HG03354 (cell line): ENCODE measurements at regions not wholly inside any gene's neighbourhood (a gene's known extent, or its start where the extent isn't known, plus 50 kb on each side); places are given as distances from the start of the nearest gene placed in this dataset.

ENCODE experiments used
- ATAC-seq: cut with Tn5 transposase; IDR thresholded peaks from one replicate; pipeline ENCODE4 v1.9.1; 2021; ENCODE audit warnings: mild to moderate bottlenecking; ENCODE audit not compliant: unreplicated experiment, poor library complexity, severe bottlenecking

- ATAC-seq = no peak
Observed at GRCh38 chr4:17195461-17196275, 297.2 kb upstream of the LDB2 start.

GRCh38 chr4:17194586-17194985 is 296.1 kb upstream of the LDB2 start:
- no peak for ATAC-seq

- no peak for ATAC-seq
Observed at GRCh38 chr4:17189759-17190158, 291.3 kb upstream of the LDB2 start.

GRCh38 chr4:17189401-17189720 is 290.9 kb upstream of the LDB2 start:
- ATAC-seq = no peak

- no peak for ATAC-seq
Observed at GRCh38 chr4:17188547-17189400, 290.3 kb upstream of the LDB2 start.

- no peak for ATAC-seq
Observed at GRCh38 chr4:17188125-17188524, 289.7 kb upstream of the LDB2 start.

- ATAC-seq = no peak
Observed at GRCh38 chr4:17187003-17187402, 288.6 kb upstream of the LDB2 start.

- no peak for ATAC-seq
Observed at GRCh38 chr4:17182888-17183287, 284.4 kb upstream of the LDB2 start.

- ATAC-seq = no peak
Observed at GRCh38 chr4:17174751-17175150, 276.3 kb upstream of the LDB2 start.

GRCh38 chr4:17173300-17173699 is 274.9 kb upstream of the LDB2 start:
- no peak for ATAC-seq

- ATAC-seq = no peak
Observed at GRCh38 chr4:17170131-17170530, 271.7 kb upstream of the LDB2 start.

- no peak for ATAC-seq
Observed at GRCh38 chr4:17169699-17170098, 271.3 kb upstream of the LDB2 start.

GRCh38 chr4:17168571-17168970 is 270.1 kb upstream of the LDB2 start:
- ATAC-seq = no peak

GRCh38 chr4:17166954-17167353 is 268.5 kb upstream of the LDB2 start:
- ATAC-seq = no peak

GRCh38 chr4:17165286-17165685 is 266.8 kb upstream of the LDB2 start:
- ATAC-seq = no peak

- no peak for ATAC-seq
Observed at GRCh38 chr4:17164666-17165065, 266.2 kb upstream of the LDB2 start.

- no peak for ATAC-seq
Observed at GRCh38 chr4:17163156-17163771, 264.8 kb upstream of the LDB2 start.

GRCh38 chr4:17157304-17157703 is 258.9 kb upstream of the LDB2 start:
- ATAC-seq = no peak

GRCh38 chr4:17155486-17155885 is 257.0 kb upstream of the LDB2 start:
- no peak for ATAC-seq

GRCh38 chr4:17153572-17153971 is 255.1 kb upstream of the LDB2 start:
- ATAC-seq = no peak
